Liver (tissue), 8 donors: ENCODE measurements at regions not wholly inside any gene's neighbourhood (a gene's known extent, or its start where the extent isn't known, plus 50 kb on each side); places are given as distances from the start of the nearest gene placed in this dataset.

Experiments used
- DNase-seq: peaks from one replicate; pipeline ENCODE4 v3.0.0-alpha.2; 2017; ENCODE audit warnings: low spot score
- H3K27ac ChIP-seq, 2 donors: one replicate each; pipeline ENCODE4 v1.7.0; 2013; ENCODE audit warnings: inconsistent platforms in 2 of 2, low read length in 2 of 2, control low read depth in 1 of 2, low read depth in 1 of 2, mild to moderate bottlenecking in 1 of 2
- H3K27me3 ChIP-seq, 4 donors: one replicate each; pipeline versions ENCODE4 v1.6.1 to v1.7.0; 2013; ENCODE audit warnings: low read length in 3 of 4, inconsistent platforms in 1 of 4, mild to moderate bottlenecking in 1 of 4, moderate library complexity in 1 of 4; ENCODE audit not compliant: control insufficient read depth in 4 of 4, insufficient read depth in 4 of 4
- H3K36me3 ChIP-seq, 4 donors: one replicate each; pipeline versions ENCODE4 v1.6.1 to v1.7.0; 2013; ENCODE audit warnings: low read length in 3 of 4, mild to moderate bottlenecking in 3 of 4, low read depth in 1 of 4, moderate library complexity in 1 of 4; ENCODE audit not compliant: control insufficient read depth in 4 of 4, insufficient read depth in 3 of 4
- H3K4me1 ChIP-seq, 4 donors: one replicate each; pipeline versions ENCODE4 v1.6.1 to v1.7.0; 2013; ENCODE audit warnings: low read length in 3 of 4, mild to moderate bottlenecking in 3 of 4, moderate library complexity in 1 of 4; ENCODE audit not compliant: control insufficient read depth in 4 of 4, insufficient read depth in 4 of 4
- H3K4me3 ChIP-seq, 3 donors: one replicate each; pipeline versions ENCODE4 v1.6.1 to v1.7.0; 2013; ENCODE audit warnings: low read length in 3 of 3, control low read depth in 1 of 3, low read depth in 1 of 3, mild to moderate bottlenecking in 1 of 3
- H3K9ac ChIP-seq, 2 donors: one replicate each; pipeline ENCODE4 v1.7.0; 2013; ENCODE audit warnings: low read length in 2 of 2, mild to moderate bottlenecking in 2 of 2, moderate library complexity in 2 of 2, control low read depth in 1 of 2, low read depth in 1 of 2
- H3K9me3 ChIP-seq, 4 donors: one replicate each; pipeline versions ENCODE4 v1.6.1 to v1.7.0; 2013; ENCODE audit warnings: low read length in 3 of 4; ENCODE audit not compliant: control insufficient read depth in 4 of 4
- EGR1 ChIP-seq, 2 donors: IDR thresholded peaks; 2 replicates each; pipeline ENCODE4 v1.6.1; 2016 to 2018; ENCODE audit warnings: antibody characterized with exemption in 2 of 2, low read depth in 2 of 2
- FOXA1 ChIP-seq: IDR thresholded peaks from 2 replicates; pipeline ENCODE4 v1.6.1; 2016; ENCODE audit warnings: antibody characterized with exemption
- FOXA2 ChIP-seq: IDR thresholded peaks from 2 replicates; pipeline ENCODE4 v1.6.1; 2016; ENCODE audit warnings: antibody characterized with exemption
- GABPA ChIP-seq, 2 donors: IDR thresholded peaks in 1 of 2; conservative IDR thresholded peaks in 1 of 2; 2 replicates each; pipeline ENCODE4 v1.6.1; 2016; ENCODE audit warnings: antibody characterized with exemption in 2 of 2, mild to moderate bottlenecking in 1 of 2, moderate library complexity in 1 of 2
- HNF4A ChIP-seq, 2 donors: conservative IDR thresholded peaks; 2 replicates each; pipeline ENCODE4 v1.6.1; 2016; ENCODE audit warnings: antibody characterized with exemption in 2 of 2, mild to moderate bottlenecking in 2 of 2
- HNF4G ChIP-seq: IDR thresholded peaks from 2 replicates; pipeline ENCODE4 v1.6.1; 2016; ENCODE audit warnings: antibody characterized with exemption
- JUND ChIP-seq, 2 donors: IDR thresholded peaks; 2 replicates each; pipeline ENCODE4 v1.6.1; 2016; ENCODE audit warnings: antibody characterized with exemption in 2 of 2
- NR2F2 ChIP-seq: IDR thresholded peaks from 2 replicates; pipeline ENCODE4 v1.6.1; 2016; ENCODE audit warnings: antibody characterized with exemption
- RAD21 ChIP-seq, 2 donors: IDR thresholded peaks; 2 replicates each; pipeline ENCODE4 v1.6.1; 2016; ENCODE audit warnings: antibody characterized with exemption in 2 of 2, mild to moderate bottlenecking in 2 of 2
- SP1 ChIP-seq: IDR thresholded peaks from 2 replicates; pipeline ENCODE4 v1.6.1; 2018; ENCODE audit warnings: antibody characterized with exemption, mild to moderate bottlenecking
- TAF1 ChIP-seq: conservative IDR thresholded peaks from 2 replicates; pipeline ENCODE4 v1.6.1; 2016; ENCODE audit warnings: antibody characterized with exemption, mild to moderate bottlenecking
- YY1 ChIP-seq: IDR thresholded peaks from 2 replicates; pipeline ENCODE4 v1.6.1; 2016; ENCODE audit warnings: antibody characterized with exemption, mild to moderate bottlenecking
- WGBS: extraction: QIAGEN DNeasy Blood & Tissue Kit; methylation state at CpG from one replicate; pipeline ENCODE4 v1.1.7; 2013; 5-methylcytosine and 5-hydroxymethylcytosine counted together
- TF ChIP-seq, protein P1 (sequence below): fragments of 150-350 bp; IDR thresholded peaks from 2 replicates; pipeline ENCODE4 v1.5.1; 2017; ENCODE audit warnings: improper control_type of control experiment, low read depth, low read length; ENCODE audit not compliant: missing input control
- TF ChIP-seq, protein P2 (sequence below): IDR thresholded peaks from 2 replicates; pipeline ENCODE4 v1.6.1; 2016; ENCODE audit warnings: antibody characterized with exemption, mild to moderate bottlenecking
- TF ChIP-seq, protein P3 (sequence below): IDR thresholded peaks from 2 replicates; pipeline ENCODE4 v1.6.1; 2016; ENCODE audit warnings: antibody characterized with exemption
- TF ChIP-seq, protein P4 (sequence below): IDR thresholded peaks from 2 replicates; pipeline ENCODE4 v1.6.1; 2016; ENCODE audit warnings: antibody characterized with exemption
- donor health status: healthy.
- donor health status: healthy.
- donor health status: healthy.
- donor health status: healthy.
- donor health status: healthy.

DNA sequence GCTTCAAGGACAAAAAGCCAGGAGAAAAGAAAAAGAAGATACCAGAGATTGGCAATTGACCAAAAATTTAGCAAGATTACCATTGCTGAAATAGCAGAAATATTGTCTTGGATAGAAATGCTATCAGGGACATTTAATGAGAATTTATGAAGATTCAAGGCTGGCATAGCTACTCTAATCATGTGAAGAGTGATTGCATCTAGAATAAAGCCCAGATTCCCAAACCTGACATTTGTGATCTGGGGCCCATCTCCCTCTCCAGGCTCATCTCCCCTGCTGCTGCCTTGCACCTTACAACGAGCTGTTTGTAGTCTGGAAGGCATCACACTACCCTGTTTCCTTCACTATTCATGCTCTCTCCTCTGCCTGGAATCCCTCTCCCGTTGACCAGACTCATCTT, 114.5 kb downstream of the C9orf152 start:
- no peak overlapping the region for H3K4me3 ChIP-seq
- WGBS = 93% methylated on average over 2 of the region's 2 CpGs
- H3K36me3 ChIP-seq = no peaks in the 10 kb centered on the region
- no peak overlapping the region for H3K27ac ChIP-seq
- no peaks in the 10 kb centered on the region for H3K9me3 ChIP-seq
- TF ChIP-seq EGR1 (IDR thresholded peaks at IDR 0.05; ENCODE audit: low read depth in 2 of 2) (no peak), RAD21 (IDR thresholded peaks at IDR 0.05) (no peak), TAF1 (no peak), HNF4A (conservative IDR thresholded peaks at IDR 0.05) (no peak), NR2F2 (no peak), FOXA1 (no peak)
- TF ChIP-seq, protein P1, sequence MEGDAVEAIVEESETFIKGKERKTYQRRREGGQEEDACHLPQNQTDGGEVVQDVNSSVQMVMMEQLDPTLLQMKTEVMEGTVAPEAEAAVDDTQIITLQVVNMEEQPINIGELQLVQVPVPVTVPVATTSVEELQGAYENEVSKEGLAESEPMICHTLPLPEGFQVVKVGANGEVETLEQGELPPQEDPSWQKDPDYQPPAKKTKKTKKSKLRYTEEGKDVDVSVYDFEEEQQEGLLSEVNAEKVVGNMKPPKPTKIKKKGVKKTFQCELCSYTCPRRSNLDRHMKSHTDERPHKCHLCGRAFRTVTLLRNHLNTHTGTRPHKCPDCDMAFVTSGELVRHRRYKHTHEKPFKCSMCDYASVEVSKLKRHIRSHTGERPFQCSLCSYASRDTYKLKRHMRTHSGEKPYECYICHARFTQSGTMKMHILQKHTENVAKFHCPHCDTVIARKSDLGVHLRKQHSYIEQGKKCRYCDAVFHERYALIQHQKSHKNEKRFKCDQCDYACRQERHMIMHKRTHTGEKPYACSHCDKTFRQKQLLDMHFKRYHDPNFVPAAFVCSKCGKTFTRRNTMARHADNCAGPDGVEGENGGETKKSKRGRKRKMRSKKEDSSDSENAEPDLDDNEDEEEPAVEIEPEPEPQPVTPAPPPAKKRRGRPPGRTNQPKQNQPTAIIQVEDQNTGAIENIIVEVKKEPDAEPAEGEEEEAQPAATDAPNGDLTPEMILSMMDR = no peak
- TF ChIP-seq, protein P2, sequence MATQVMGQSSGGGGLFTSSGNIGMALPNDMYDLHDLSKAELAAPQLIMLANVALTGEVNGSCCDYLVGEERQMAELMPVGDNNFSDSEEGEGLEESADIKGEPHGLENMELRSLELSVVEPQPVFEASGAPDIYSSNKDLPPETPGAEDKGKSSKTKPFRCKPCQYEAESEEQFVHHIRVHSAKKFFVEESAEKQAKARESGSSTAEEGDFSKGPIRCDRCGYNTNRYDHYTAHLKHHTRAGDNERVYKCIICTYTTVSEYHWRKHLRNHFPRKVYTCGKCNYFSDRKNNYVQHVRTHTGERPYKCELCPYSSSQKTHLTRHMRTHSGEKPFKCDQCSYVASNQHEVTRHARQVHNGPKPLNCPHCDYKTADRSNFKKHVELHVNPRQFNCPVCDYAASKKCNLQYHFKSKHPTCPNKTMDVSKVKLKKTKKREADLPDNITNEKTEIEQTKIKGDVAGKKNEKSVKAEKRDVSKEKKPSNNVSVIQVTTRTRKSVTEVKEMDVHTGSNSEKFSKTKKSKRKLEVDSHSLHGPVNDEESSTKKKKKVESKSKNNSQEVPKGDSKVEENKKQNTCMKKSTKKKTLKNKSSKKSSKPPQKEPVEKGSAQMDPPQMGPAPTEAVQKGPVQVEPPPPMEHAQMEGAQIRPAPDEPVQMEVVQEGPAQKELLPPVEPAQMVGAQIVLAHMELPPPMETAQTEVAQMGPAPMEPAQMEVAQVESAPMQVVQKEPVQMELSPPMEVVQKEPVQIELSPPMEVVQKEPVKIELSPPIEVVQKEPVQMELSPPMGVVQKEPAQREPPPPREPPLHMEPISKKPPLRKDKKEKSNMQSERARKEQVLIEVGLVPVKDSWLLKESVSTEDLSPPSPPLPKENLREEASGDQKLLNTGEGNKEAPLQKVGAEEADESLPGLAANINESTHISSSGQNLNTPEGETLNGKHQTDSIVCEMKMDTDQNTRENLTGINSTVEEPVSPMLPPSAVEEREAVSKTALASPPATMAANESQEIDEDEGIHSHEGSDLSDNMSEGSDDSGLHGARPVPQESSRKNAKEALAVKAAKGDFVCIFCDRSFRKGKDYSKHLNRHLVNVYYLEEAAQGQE = no peak
- H3K27me3 ChIP-seq = no peaks in the 10 kb centered on the region
- H3K4me1 ChIP-seq = peaks cover 0 to 13% (median 0%) of the 10 kb centered on the region in 4 donors
- DNase-seq = no peak
- H3K9ac ChIP-seq = no peak overlapping the region

DNA sequence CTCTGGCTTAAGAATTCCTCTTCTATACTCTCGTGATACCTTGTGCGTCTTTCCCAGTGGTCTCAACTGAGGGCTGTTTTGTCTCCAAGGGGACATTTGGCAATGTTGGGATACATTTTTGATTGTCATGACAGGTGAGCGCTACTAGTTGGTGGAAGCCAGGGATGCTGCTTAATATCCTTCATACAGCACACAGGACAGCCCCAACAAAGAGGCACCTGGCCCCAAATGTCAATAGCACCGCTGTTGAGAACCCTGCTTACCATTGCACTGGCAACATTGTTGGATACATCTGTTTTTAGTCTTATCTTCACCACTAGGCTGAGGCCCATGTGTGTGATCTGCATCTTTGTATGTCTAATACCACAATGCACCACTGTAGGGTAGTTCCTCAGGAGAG, 114.1 kb downstream of the C9orf152 start:
- WGBS = 98% methylated on average over 4 of the region's 4 CpGs
- no peak for TF ChIP-seq TAF1
- TF ChIP-seq FOXA2 = no peak
- no peak for TF ChIP-seq FOXA1
- no peak for TF ChIP-seq HNF4A (conservative IDR thresholded peaks at IDR 0.05)
- TF ChIP-seq, protein P3, sequence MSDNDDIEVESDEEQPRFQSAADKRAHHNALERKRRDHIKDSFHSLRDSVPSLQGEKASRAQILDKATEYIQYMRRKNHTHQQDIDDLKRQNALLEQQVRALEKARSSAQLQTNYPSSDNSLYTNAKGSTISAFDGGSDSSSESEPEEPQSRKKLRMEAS = no peak
- TF ChIP-seq SP1 = no peak
- TF ChIP-seq, protein P4, sequence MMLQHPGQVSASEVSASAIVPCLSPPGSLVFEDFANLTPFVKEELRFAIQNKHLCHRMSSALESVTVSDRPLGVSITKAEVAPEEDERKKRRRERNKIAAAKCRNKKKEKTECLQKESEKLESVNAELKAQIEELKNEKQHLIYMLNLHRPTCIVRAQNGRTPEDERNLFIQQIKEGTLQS = no peak
- no peak for TF ChIP-seq HNF4G
- TF ChIP-seq RAD21 (IDR thresholded peaks at IDR 0.05) = no peak
- Histone ChIP-seq H3K36me3 (no peaks in the 10 kb centered on the region), H3K4me3 (no peak overlapping the region), H3K4me1 (peaks cover 0 to 13% (median 0%) of the 10 kb centered on the region in 4 donors), H3K27ac (no peak overlapping the region), H3K9ac (no peak overlapping the region), H3K27me3 (no peaks in the 10 kb centered on the region), H3K9me3 (no peaks in the 10 kb centered on the region)
- DNase-seq = no peak

DNA sequence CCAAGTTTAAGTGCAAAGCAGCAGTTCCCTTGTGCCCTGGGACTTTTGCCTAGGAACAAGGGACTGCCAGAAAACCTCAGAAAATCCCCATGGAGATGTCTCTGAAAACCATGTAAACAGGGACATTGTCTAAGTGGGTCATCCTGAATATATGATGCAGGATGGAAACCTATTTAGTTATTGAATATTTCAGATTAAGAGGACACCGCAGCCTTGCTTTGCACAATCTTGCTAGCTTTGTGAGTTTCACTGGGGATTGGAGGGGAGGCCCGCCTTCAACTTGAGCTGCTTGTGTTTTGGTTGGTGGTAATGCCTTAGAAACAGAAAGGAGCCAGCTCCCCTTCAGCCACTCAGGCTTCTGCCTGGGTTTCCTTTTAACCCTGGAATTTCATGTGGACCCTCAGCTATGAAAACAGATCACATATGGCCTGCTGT, 112.8 kb downstream of the C9orf152 start:
- H3K4me1 ChIP-seq = peaks cover 0 to 8% (median 0%) of the 10 kb centered on the region in 4 donors
- no peak for DNase-seq
- no peaks in the 10 kb centered on the region for H3K27me3 ChIP-seq
- no peak overlapping the region for H3K27ac ChIP-seq
- no peak overlapping the region for H3K4me3 ChIP-seq
- 91% methylated on average over 2 of the region's 2 CpGs for WGBS
- TF ChIP-seq RAD21 (IDR thresholded peaks at IDR 0.05) (no peak), FOXA1 (no peak), HNF4G (no peak), GABPA (IDR thresholded peaks at IDR 0.05 in 1 of 2, conservative IDR thresholded peaks at IDR 0.05 in 1 of 2) (no peak), JUND (IDR thresholded peaks at IDR 0.05) (no peak), YY1 (no peak)
- TF ChIP-seq, protein P1 = no peak
- TF ChIP-seq, protein P3 = no peak
- H3K9ac ChIP-seq = no peak overlapping the region
- H3K36me3 ChIP-seq = no peaks in the 10 kb centered on the region
- H3K9me3 ChIP-seq = no peaks in the 10 kb centered on the region
